ENCODE measurements at regions not wholly inside any gene's neighbourhood (a gene's known extent, or its start where the extent isn't known, plus 50 kb on each side); places are given as distances from the start of the nearest gene placed in this dataset.
"Not testable (repeated sequence)": the region's sequence is repeated elsewhere in the genome, so short reads cannot be mapped to it uniquely, and the experiment has no call there.

GRCh38 chrX:46375831-46376230 is 169.4 kb downstream of the ZNF674 start:
- DNase-seq (ENCODE audit: extremely low read depth in 1 of 11, low read depth in 9 of 11, low spot score in 4 of 11), result no peak

- DNase-seq (ENCODE audit: extremely low read depth in 1 of 11, low read depth in 9 of 11, low spot score in 4 of 11), result no peak
Observed at GRCh38 chrX:46374371-46374770, 170.8 kb downstream of the ZNF674 start.

DNA sequence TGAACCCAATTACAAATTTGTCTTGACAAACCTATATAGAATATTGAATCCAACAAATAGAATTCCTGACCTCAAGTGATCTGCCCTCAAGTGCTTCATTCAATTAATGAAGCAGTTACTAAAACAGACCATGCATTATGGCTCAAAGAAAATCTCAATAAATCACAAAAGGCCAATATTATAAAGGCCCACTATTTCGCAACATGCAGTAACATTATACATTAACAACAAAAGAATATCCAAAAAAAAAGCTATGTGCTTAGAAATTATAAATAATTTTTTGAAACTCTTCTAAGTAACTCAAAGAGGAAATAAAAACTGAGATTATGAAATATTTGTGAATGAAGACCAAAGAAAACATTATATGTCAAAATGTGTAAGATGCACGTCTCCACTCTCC is 177.7 kb downstream of the ZNF674 start:
- DNase-seq (ENCODE audit: extremely low read depth in 1 of 11, low read depth in 9 of 11, low spot score in 4 of 11), result no peak

DNA sequence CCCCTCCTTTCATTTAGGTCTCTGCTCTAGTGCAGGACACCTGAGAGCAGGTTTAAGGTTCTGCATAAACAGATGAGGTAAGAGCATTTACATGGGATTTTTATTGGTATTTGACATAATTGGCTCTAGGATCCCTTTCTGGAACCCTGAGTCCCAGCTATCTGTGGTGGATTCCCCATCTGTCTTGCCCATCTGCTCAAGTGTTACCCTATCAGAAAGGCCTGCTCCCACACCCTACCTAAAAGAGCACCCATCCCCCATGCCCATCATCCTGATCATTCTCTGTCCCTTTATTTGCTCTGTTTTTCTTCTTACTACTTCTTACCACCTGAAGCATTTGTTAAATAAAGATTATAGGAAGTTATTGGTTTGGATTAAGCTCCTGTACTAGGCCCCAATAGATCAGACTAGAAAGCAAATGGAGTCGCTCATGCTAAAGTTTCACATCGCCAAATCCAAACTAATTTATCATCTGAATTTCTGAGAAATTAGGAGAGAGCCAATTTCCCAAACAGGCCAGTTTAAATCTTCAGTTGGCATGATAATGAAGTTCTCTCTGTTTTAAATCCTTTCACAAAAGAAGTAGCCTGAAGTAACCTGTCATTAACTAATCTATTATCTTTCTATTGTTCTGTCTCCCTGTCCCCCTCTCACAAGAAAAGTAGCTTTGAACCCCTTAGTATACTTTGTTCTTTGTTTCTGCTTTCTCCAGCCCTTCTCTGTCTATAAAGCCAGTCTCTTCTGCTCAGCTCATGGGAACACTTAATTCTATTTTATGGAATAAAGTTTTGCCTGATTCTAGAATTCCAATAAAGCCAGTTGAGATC is 178.6 kb downstream of the ZNF674 start:
- DNase-seq (ENCODE audit: extremely low read depth in 1 of 11, low read depth in 9 of 11, low spot score in 4 of 11), result no peak

DNA sequence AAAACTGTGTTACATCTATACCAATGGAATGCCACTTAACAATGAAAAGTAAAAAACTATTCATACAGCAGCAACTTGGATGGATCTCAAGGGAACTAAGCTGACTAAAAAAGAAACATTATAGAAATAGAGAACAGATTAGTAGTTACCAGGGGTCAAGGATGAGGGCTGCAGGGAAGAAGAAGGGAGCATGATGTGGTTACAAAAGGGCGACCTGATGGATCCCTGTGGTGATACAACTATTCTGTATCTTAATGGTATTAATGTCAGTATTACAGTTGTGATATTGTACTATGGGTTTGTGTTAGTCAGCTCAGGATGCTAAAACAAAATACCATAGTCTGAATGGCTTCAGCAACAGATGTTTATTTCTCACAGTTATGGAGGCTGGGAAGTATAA is 190.7 kb downstream of the ZNF674 start:
- no peak for DNase-seq (ENCODE audit: extremely low read depth in 1 of 11, low read depth in 9 of 11, low spot score in 4 of 11)

- no peak for DNase-seq (ENCODE audit: extremely low read depth in 1 of 11, low read depth in 9 of 11, low spot score in 4 of 11)
Observed at GRCh38 chrX:46341767-46342322, 203.4 kb downstream of the ZNF674 start.

GRCh38 chrX:46340696-46341095 is 204.5 kb downstream of the ZNF674 start:
- DNase-seq (ENCODE audit: extremely low read depth in 1 of 11, low read depth in 9 of 11, low spot score in 4 of 11), result no peak

- DNase-seq (ENCODE audit: extremely low read depth in 1 of 11, low read depth in 9 of 11, low spot score in 4 of 11), result no peak
Observed at GRCh38 chrX:46333550-46333949, 211.7 kb downstream of the ZNF674 start.

DNA sequence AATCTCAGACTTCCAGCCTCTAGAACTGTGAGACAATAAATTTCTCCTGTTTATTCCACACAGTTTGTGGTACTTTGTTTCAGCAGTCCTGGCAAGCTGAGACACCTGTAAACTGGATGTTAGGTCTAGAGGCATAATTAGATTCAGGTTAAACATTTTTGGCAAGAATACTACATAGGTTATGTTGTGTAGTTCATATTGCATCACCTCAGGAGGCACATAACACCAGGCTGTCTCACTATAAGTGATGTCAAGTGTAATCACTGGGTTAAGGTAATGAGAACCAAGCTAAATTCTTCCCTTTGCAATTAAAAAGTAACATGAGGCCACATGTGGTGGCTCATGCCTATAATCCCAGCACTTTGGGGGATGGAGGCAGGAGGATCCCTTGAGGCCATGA is 214.2 kb downstream of the ZNF674 start:
- no peak for DNase-seq (ENCODE audit: extremely low read depth in 1 of 11, low read depth in 9 of 11, low spot score in 4 of 11)

GRCh38 chrX:46330513-46330912 is 214.7 kb downstream of the ZNF674 start:
- no peak for DNase-seq (ENCODE audit: extremely low read depth in 1 of 11, low read depth in 9 of 11, low spot score in 4 of 11)

DNA sequence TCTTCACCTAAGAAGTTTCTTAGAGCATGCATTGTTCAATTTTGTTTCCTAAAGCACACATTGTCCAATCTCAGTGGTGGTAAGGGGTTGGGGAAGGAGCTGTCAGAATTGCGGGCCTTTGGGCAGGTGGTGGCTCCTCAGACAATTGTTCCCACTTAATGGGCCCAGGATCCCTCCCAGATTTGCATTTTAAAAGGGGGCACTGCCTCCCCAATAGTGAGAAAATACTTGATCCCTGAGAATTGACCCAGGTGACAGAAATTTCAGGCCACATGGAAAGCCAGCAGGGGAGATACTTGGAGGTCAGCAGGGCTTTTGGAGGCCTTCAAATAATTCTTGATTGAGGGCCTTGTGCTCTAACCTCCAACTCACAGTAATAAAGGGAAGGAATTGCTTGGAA is 217.1 kb downstream of the ZNF674 start:
- DNase-seq (ENCODE audit: extremely low read depth in 1 of 11, low read depth in 9 of 11, low spot score in 4 of 11), result no peak

GRCh38 chrX:46327566-46328115 is 217.6 kb downstream of the ZNF674 start:
- peak in 7 of 11 donors; percentile 20 to 68 (median 42) for DNase-seq (ENCODE audit: extremely low read depth in 1 of 11, low read depth in 9 of 11, low spot score in 4 of 11)

DNA sequence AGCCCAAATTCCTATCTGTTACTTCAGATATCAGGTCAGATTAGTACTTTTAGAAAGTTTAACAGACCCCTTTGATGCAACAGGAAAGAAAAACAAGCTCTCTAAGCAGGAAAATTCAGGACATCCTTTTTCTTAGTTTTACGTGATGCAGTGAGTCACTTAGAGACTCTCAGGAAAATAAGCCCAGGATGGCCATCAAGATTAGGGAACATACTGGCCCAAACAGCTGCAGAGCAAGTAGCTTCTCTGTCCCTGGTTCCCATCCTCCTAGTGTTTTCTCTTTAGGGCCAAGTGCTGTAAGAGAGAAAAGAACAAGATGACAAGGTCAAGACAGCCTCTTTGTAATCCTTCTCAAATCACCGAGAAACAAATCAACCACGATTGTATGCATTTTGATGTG is 219.1 kb downstream of the ZNF674 start:
- DNase-seq (ENCODE audit: extremely low read depth in 1 of 11, low read depth in 9 of 11, low spot score in 4 of 11), result no peak

GRCh38 chrX:46325312-46325877 is 219.8 kb downstream of the ZNF674 start:
- peak in 5 of 11 donors; percentile 24 to 55 (median 45) for DNase-seq (ENCODE audit: extremely low read depth in 1 of 11, low read depth in 9 of 11, low spot score in 4 of 11)

DNA sequence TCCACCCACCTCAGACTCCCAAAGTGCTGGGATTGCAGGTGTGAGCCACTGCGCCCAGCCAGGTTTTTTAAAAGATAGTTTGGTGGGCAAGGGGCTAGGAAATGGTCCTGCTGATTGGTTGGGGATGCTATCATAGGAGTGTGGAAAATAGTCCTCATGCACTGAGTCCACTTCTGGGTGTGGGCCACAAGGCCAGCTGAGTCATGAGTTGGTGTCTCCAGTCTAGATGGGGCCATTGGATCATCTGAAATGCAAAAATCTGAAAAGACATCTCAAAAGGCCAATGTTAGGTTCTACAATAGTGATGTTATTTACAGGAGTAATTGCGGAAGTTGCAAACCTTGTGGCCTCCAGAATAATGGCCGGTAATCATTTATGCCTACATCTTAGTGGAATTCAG is 221.1 kb downstream of the ZNF674 start:
- no peak for DNase-seq (ENCODE audit: extremely low read depth in 1 of 11, low read depth in 9 of 11, low spot score in 4 of 11)

DNA sequence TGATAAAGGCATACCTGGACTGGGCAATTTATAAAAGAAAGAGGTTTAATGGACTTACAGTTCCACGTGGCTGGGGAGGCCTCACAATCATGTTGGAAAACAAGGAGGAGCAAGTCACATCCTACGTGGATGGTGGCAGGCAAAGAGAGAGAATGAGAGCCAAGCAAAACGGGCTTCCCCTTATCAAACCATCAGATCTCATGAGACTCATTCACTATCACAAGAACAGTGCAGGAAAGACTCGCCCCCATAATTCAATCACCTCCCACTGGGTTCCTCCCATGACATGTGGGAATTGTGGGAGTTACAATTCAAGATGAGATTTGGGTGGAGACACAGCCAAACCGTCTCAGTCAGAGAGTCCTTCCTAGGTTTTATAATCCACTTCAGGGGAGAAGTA is 222.3 kb downstream of the ZNF674 start:
- not testable (repeated sequence) for DNase-seq (ENCODE audit: extremely low read depth in 1 of 11, low read depth in 9 of 11, low spot score in 4 of 11)

DNA sequence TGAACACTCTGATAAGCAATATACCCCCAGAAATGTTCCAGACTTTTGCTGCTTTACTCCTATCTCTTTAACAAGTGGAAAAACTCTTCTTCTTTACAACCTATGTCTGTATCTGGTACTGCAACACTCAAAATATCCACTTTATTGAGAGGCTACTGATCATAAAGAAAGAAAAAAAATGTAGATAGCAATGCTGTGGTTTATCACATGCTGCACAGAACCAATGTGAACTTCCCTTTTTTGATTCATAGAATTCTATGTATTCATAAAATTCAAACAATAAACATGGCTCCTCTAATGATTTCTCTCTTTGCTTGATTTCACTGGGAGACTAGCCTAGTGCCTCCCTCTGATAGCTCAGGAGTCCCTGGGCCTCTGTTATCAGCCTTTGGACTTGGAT is 223.5 kb downstream of the ZNF674 start:
- DNase-seq (ENCODE audit: extremely low read depth in 1 of 11, low read depth in 9 of 11, low spot score in 4 of 11), result no peak

DNA sequence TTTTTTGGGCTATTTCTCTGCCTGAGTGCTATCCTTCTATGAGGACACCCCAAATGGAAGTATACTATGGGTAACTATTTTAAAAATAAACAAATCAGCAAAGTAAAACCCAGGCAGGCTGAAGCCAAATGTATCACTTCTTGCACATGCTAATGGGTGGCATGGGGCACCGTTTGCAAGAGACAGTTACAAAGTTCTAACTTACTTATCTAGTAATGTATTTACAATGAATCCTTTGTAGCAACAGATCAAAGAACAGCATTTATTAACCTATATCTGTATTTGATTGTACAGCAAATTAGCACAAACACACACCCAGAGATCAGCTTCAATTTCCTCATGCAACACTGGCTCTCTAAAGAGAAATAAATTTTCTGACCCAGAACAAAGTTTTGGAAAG is 225.5 kb downstream of the ZNF674 start:
- no peak for DNase-seq (ENCODE audit: extremely low read depth in 1 of 11, low read depth in 9 of 11, low spot score in 4 of 11)

DNA sequence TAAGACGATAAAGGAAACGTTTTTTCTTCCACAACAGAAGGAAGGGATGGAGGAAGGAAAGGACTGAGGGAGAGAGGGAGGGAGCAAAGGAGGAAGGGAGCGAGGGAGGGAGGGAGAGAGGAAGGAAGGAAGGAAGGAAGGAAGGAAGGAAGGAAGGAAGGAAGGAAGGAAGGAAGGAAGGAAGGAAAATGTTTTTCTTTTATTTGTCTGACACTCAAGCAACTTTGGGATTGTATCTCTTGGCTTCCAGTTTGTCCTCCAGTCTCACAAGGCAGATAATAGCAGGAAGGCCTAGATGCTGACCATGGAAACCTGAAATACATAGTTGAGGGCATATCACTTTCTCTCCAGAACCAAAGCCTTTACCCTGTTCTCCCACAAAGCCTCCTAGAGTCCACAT is 226.7 kb downstream of the ZNF674 start:
- DNase-seq (ENCODE audit: extremely low read depth in 1 of 11, low read depth in 9 of 11, low spot score in 4 of 11), result no peak

GRCh38 chrX:46317163-46317562 is 228.1 kb downstream of the ZNF674 start:
- DNase-seq (ENCODE audit: extremely low read depth in 1 of 11, low read depth in 9 of 11, low spot score in 4 of 11), result no peak
